Prostate gland (tissue), 2 donors: ENCODE measurements at regions not wholly inside any gene's neighbourhood (a gene's known extent, or its start where the extent isn't known, plus 50 kb on each side); places are given as distances from the start of the nearest gene placed in this dataset.
"Not testable (repeated sequence)": the region's sequence is repeated elsewhere in the genome, so short reads cannot be mapped to it uniquely, and the experiment has no call there.

Experiments
- DNase-seq: peaks from one replicate; pipeline ENCODE4 v3.0.0-alpha.2; 2019; ENCODE audit warnings: low spot score
- H3K27ac ChIP-seq, 2 donors: fragments of 200-600 bp; sonication (generic); 2 replicates each; pipeline ENCODE4 v1.5.1; 2017 to 2019
- H3K27me3 ChIP-seq: fragments of 200-600 bp; sonication (generic); replicated peaks from 2 replicates; pipeline ENCODE4 v1.5.1; 2019; ENCODE audit not compliant: insufficient read depth
- H3K36me3 ChIP-seq, 2 donors: fragments of 200-600 bp; sonication (generic); 1 replicate in 1 of 2; 2 replicates in 1 of 2; pipeline versions ENCODE4 v1.5.1 to v1.8.1; 2017 to 2019
- H3K4me1 ChIP-seq: fragments of 200-600 bp; sonication (generic); replicated peaks from 2 replicates; pipeline ENCODE4 v1.5.1; 2019
- H3K4me3 ChIP-seq, 2 donors: fragments of 200-600 bp; sonication (generic); 2 replicates each; pipeline ENCODE4 v1.5.1; 2017 to 2019
- H3K9me3 ChIP-seq: fragments of 200-600 bp; sonication (generic); 2 replicates; pipeline ENCODE4 v1.5.1; 2017
- CTCF ChIP-seq, 4 experiments: fragments of 200-600 bp in 2 of 4; fragments of 450-650 bp in 2 of 4; sonication (generic) in 2 of 4; IDR thresholded peaks; 1 replicate in 3 of 4; 2 replicates in 1 of 4; pipeline ENCODE4 v1.5.1; 2016 to 2019; ENCODE audit warnings: antibody characterized with exemption in 4 of 4, mild to moderate bottlenecking in 2 of 4, moderate library complexity in 2 of 4
- POLR2A ChIP-seq: fragments of 450-650 bp; IDR thresholded peaks from one replicate; pipeline ENCODE4 v1.6.1; 2016; ENCODE audit warnings: antibody characterized with exemption, mild to moderate bottlenecking
- POLR2AphosphoS5 ChIP-seq: sonication (generic); formaldehyde crosslinking; IDR thresholded peaks from one replicate; pipeline ENCODE4 v1.6.1; 2017; ENCODE audit warnings: antibody characterized with exemption
- WGBS: methylation state at CpG from one replicate; pipeline ENCODE4 v1.1.5; 2018; 5-methylcytosine and 5-hydroxymethylcytosine counted together
- intact Hi-C: fragments of 100-400 bp; cut with DNase I; formaldehyde crosslinking; loops from one replicate; pipeline ENCODE4 v1.14.2; 2022

- Histone ChIP-seq H3K9me3 (no peaks in the 10 kb centered on the region), H3K4me3 (no peak overlapping the region), H3K27ac (no peak overlapping the region), H3K4me1 (no peaks in the 10 kb centered on the region), H3K36me3 (no peaks in the 10 kb centered on the region), H3K27me3 (no peaks in the 10 kb centered on the region)
- no peak for DNase-seq
- TF ChIP-seq POLR2AphosphoS5: no peak
- TF ChIP-seq POLR2A: no peak
- TF ChIP-seq CTCF (IDR thresholded peaks at IDR 0.05): no peak
- intact Hi-C loops: no loop called here
- 93% methylated on average over 6 of the region's 6 CpGs for WGBS
Observed at GRCh38 chr10:33859319-33860022, 525.0 kb upstream of the NRP1 start.

GRCh38 chr10:33858326-33858725 is 523.9 kb upstream of the NRP1 start:
- WGBS: 83% methylated on average over 4 of the region's 4 CpGs
- no peaks in the 10 kb centered on the region for H3K36me3 ChIP-seq

GRCh38 chr10:33853221-33853620 is 518.8 kb upstream of the NRP1 start:
- H3K4me3 ChIP-seq, H3K36me3 ChIP-seq, intact Hi-C loops, H3K27me3 ChIP-seq, H3K27ac ChIP-seq, H3K9me3 ChIP-seq, H3K4me1 ChIP-seq, DNase-seq: not testable (repeated sequence)
- WGBS: 80% methylated on average over 7 of the region's 7 CpGs

More at GRCh38 chr10:33858326-33858725, 523.9 kb upstream of the NRP1 start:
- Histone ChIP-seq H3K4me1 (no peaks in the 10 kb centered on the region), H3K4me3 (no peak overlapping the region), H3K27me3 (no peaks in the 10 kb centered on the region), H3K27ac (no peak overlapping the region), H3K9me3 (no peaks in the 10 kb centered on the region)
- intact Hi-C loops: no loop called here
- DNase-seq: no peak
- TF ChIP-seq CTCF (IDR thresholded peaks at IDR 0.05) (no peak), POLR2A (no peak), POLR2AphosphoS5 (no peak)

GRCh38 chr10:33843379-33843778 is 508.9 kb upstream of the NRP1 start:
- no peaks in the 10 kb centered on the region for H3K4me1 ChIP-seq
- H3K27me3 ChIP-seq: no peaks in the 10 kb centered on the region
- no peaks in the 10 kb centered on the region for H3K36me3 ChIP-seq
- DNase-seq: no peak
- no peak overlapping the region for H3K27ac ChIP-seq
- H3K9me3 ChIP-seq: no peaks in the 10 kb centered on the region
- no peak for TF ChIP-seq POLR2AphosphoS5
- TF ChIP-seq POLR2A: no peak
- no peak for TF ChIP-seq CTCF (IDR thresholded peaks at IDR 0.05)
- 92% methylated on average over 3 of the region's 3 CpGs for WGBS
- intact Hi-C loops: no loop called here
- no peak overlapping the region for H3K4me3 ChIP-seq

- no peaks in the 10 kb centered on the region for H3K36me3 ChIP-seq
- TF ChIP-seq POLR2AphosphoS5 (no peak), POLR2A (no peak), CTCF (IDR thresholded peaks at IDR 0.05) (no peak)
- 73% methylated on average over 2 of the region's 2 CpGs for WGBS
- H3K4me1 ChIP-seq: no peaks in the 10 kb centered on the region
- H3K4me3 ChIP-seq: no peak overlapping the region
- H3K9me3 ChIP-seq: no peaks in the 10 kb centered on the region
- intact Hi-C loops: no loop called here
- H3K27ac ChIP-seq: no peak overlapping the region
- H3K27me3 ChIP-seq: no peaks in the 10 kb centered on the region
- DNase-seq: no peak
Observed at GRCh38 chr10:33841678-33842077, 507.2 kb upstream of the NRP1 start.
